Activated effector memory CD4-positive, alpha-beta T cell treated with Interleukin-2 at 50 U/mL for 16 hours (primary cell): ENCODE measurements at regions not wholly inside any gene's neighbourhood (a gene's known extent, or its start where the extent isn't known, plus 50 kb on each side); places are given as distances from the start of the nearest gene placed in this dataset.
"Not testable (repeated sequence)": the region's sequence is repeated elsewhere in the genome, so short reads cannot be mapped to it uniquely, and the experiment has no call there.

Experiments used
- DNase-seq: peaks from one replicate; pipeline ENCODE4 v3.0.0-alpha.2; 2020

- no peak for DNase-seq
These were observed 95.1 kb downstream of the ASB1 start for GRCh38 chr2:238521870-238522269.

- DNase-seq = no peak
These were observed 96.7 kb downstream of the ASB1 start for GRCh38 chr2:238523158-238524110.

GRCh38 chr2:238524426-238524983 is 97.8 kb downstream of the ASB1 start:
- no peak for DNase-seq

GRCh38 chr2:238525990-238526389 is 99.3 kb downstream of the ASB1 start:
- DNase-seq = no peak

GRCh38 chr2:238527565-238527964 is 100.8 kb downstream of the ASB1 start:
- no peak for DNase-seq

- DNase-seq = no peak
These were observed 102.4 kb downstream of the ASB1 start for GRCh38 chr2:238528953-238529781.

GRCh38 chr2:238531017-238531645 is 104.4 kb downstream of the ASB1 start:
- DNase-seq = not testable (repeated sequence)

- not testable (repeated sequence) for DNase-seq
These were observed 117.0 kb downstream of the ASB1 start for GRCh38 chr2:238543732-238544131.

GRCh38 chr2:238548902-238549462 is 122.3 kb downstream of the ASB1 start:
- no peak for DNase-seq

GRCh38 chr2:238549866-238550265 is 123.1 kb downstream of the ASB1 start:
- DNase-seq = no peak

GRCh38 chr2:238551091-238551490 is 124.4 kb downstream of the ASB1 start:
- no peak for DNase-seq

- no peak for DNase-seq
These were observed 125.5 kb downstream of the ASB1 start for GRCh38 chr2:238552226-238552625.

- DNase-seq = no peak
These were observed 126.4 kb downstream of the ASB1 start for GRCh38 chr2:238553159-238553558.

GRCh38 chr2:238554468-238555315 is 128.0 kb downstream of the ASB1 start:
- no peak for DNase-seq

- no peak for DNase-seq
These were observed 129.2 kb downstream of the ASB1 start for GRCh38 chr2:238555786-238556542.

GRCh38 chr2:238557431-238557830 is 130.7 kb downstream of the ASB1 start:
- no peak for DNase-seq

GRCh38 chr2:238557936-238558335 is 131.2 kb downstream of the ASB1 start:
- no peak for DNase-seq

- no peak for DNase-seq
These were observed 131.9 kb downstream of the ASB1 start for GRCh38 chr2:238558456-238559099.

- no peak for DNase-seq
These were observed 133.5 kb downstream of the ASB1 start for GRCh38 chr2:238560234-238560633.

- DNase-seq = no peak
These were observed 134.5 kb downstream of the ASB1 start for GRCh38 chr2:238561230-238561629.
